Upper lobe of left lung (tissue), 6 donors: ENCODE measurements at regions not wholly inside any gene's neighbourhood (a gene's known extent, or its start where the extent isn't known, plus 50 kb on each side); places are given as distances from the start of the nearest gene placed in this dataset.
A peak's percentile ranks its signal among the peaks of the same experiment; 100 is the strongest.

Source experiments
- ATAC-seq, 2 donors: fragments of 200-7000 bp; cut with Tn5 transposase; one replicate each; pipeline ENCODE4 v1.9.1; 2022; ENCODE audit warnings: mild to moderate bottlenecking in 2 of 2, moderate library complexity in 2 of 2; ENCODE audit not compliant: low FRiP score in 2 of 2
- DNase-seq, 2 donors: peaks; one replicate each; pipeline ENCODE4 v3.0.0-alpha.2; 2019 to 2020
- H3K27ac ChIP-seq, 4 donors: fragments of 200-600 bp; sonication (generic); one replicate each; pipeline ENCODE4 v1.5.1; 2016 to 2019
- H3K27me3 ChIP-seq, 4 donors: fragments of 200-600 bp; sonication (generic); one replicate each; pipeline ENCODE4 v1.5.1; 2017 to 2019
- H3K36me3 ChIP-seq, 4 donors: fragments of 200-600 bp; sonication (generic); one replicate each; pipeline ENCODE4 v1.5.1; 2016 to 2019
- H3K4me1 ChIP-seq, 4 donors: fragments of 200-600 bp; sonication (generic); one replicate each; pipeline ENCODE4 v1.5.1; 2018 to 2019
- H3K4me3 ChIP-seq, 4 donors: fragments of 200-600 bp; sonication (generic); one replicate each; pipeline ENCODE4 v1.5.1; 2017 to 2019; ENCODE audit warnings: mild to moderate bottlenecking in 2 of 4, moderate library complexity in 1 of 4
- H3K9me3 ChIP-seq, 4 donors: fragments of 200-600 bp; sonication (generic); one replicate each; pipeline ENCODE4 v1.5.1; 2018 to 2019
- CTCF ChIP-seq, 6 experiments: fragments of 450-650 bp in 4 of 6; fragments of 200-600 bp in 2 of 6; sonication (generic) in 2 of 6; IDR thresholded peaks; one replicate each; pipeline ENCODE4 v1.5.1; 2016 to 2019; ENCODE audit warnings: antibody characterized with exemption in 6 of 6
- EP300 ChIP-seq, 4 donors: sonication (generic); formaldehyde crosslinking; IDR thresholded peaks; one replicate each; pipeline ENCODE4 v1.5.1; 2017; ENCODE audit warnings: antibody characterized with exemption in 4 of 4, control low read depth in 2 of 4
- POLR2A ChIP-seq, 4 donors: fragments of 450-650 bp; IDR thresholded peaks; one replicate each; pipeline ENCODE4 v1.5.1; 2016 to 2017; ENCODE audit warnings: antibody characterized with exemption in 4 of 4, mild to moderate bottlenecking in 2 of 4
- POLR2AphosphoS5 ChIP-seq, 2 donors: sonication (generic); formaldehyde crosslinking; IDR thresholded peaks; one replicate each; pipeline ENCODE4 v1.5.1; 2017; ENCODE audit warnings: antibody characterized with exemption in 2 of 2
- WGBS, 2 donors: methylation state at CpG; one replicate each; pipeline ENCODE4 v1.1.5; 2017 to 2018; 5-methylcytosine and 5-hydroxymethylcytosine counted together
- donor health status: DM: no; HTN: no; CAD: no; lungs with moderate emphysema.
- donor health status: DM: no; HTN: yes; CAD: no; lungs with severe emphysema.

- Histone ChIP-seq H3K27me3 (no peaks in the 10 kb centered on the region), H3K4me1 (peaks cover 0 to 4% (median 0%) of the 10 kb centered on the region in 4 donors), H3K4me3 (no peak overlapping the region), H3K36me3 (no peaks in the 10 kb centered on the region), H3K27ac (no peak overlapping the region), H3K9me3 (no peaks in the 10 kb centered on the region)
- DNase-seq (no peak), ATAC-seq (no peak)
- 74 to 85% methylated on average over 8 of the region's 8 CpGs for WGBS, 2 donors
- TF ChIP-seq EP300 (IDR thresholded peaks at IDR 0.05) (no peak), POLR2AphosphoS5 (IDR thresholded peaks at IDR 0.05) (no peak), CTCF (IDR thresholded peaks at IDR 0.05) (no peak), POLR2A (IDR thresholded peaks at IDR 0.05) (no peak)
Measured at GRCh38 chr2:239689410-239689809, 288.6 kb upstream of the HDAC4 start.

GRCh38 chr2:239688840-239689239 lies 288.0 kb upstream of the HDAC4 start:
- TF ChIP-seq POLR2A (IDR thresholded peaks at IDR 0.05) (no peak), POLR2AphosphoS5 (IDR thresholded peaks at IDR 0.05) (no peak), EP300 (IDR thresholded peaks at IDR 0.05) (no peak), CTCF (IDR thresholded peaks at IDR 0.05) (no peak)
- ATAC-seq, result no peak
- no peak overlapping the region for H3K27ac ChIP-seq
- H3K9me3 ChIP-seq, result no peaks in the 10 kb centered on the region
- H3K4me3 ChIP-seq, result no peak overlapping the region
- DNase-seq, result no peak
- WGBS, 2 donors, result 81 to 82% methylated on average over 6 to 9 of the region's 9 CpGs
- H3K36me3 ChIP-seq, result no peaks in the 10 kb centered on the region
- H3K4me1 ChIP-seq, result peaks cover 0 to 4% (median 0%) of the 10 kb centered on the region in 4 donors
- no peaks in the 10 kb centered on the region for H3K27me3 ChIP-seq

- Histone ChIP-seq H3K27ac (no peak overlapping the region), H3K9me3 (no peaks in the 10 kb centered on the region), H3K36me3 (no peaks in the 10 kb centered on the region), H3K4me1 (peaks cover 0 to 4% (median 0%) of the 10 kb centered on the region in 4 donors), H3K4me3 (no peak overlapping the region), H3K27me3 (no peaks in the 10 kb centered on the region)
- DNase-seq (peak in 1 of 2 donors; percentile 69), ATAC-seq (no peak)
- TF ChIP-seq POLR2AphosphoS5 (IDR thresholded peaks at IDR 0.05), result no peak
- TF ChIP-seq EP300 (IDR thresholded peaks at IDR 0.05), result no peak
- peak in 2 of 6 experiments; percentile 22 to 31 for TF ChIP-seq CTCF (IDR thresholded peaks at IDR 0.05)
- WGBS, 2 donors, result 51 to 75% methylated on average over 11 to 13 of the region's 14 CpGs
Measured at GRCh38 chr2:239688122-239688681, 287.4 kb upstream of the HDAC4 start.

- DNase-seq (no peak), ATAC-seq (no peak)
- WGBS, 2 donors, result 68 to 84% methylated on average over 5 of the region's 5 CpGs
- peaks cover 0 to 4% (median 0%) of the 10 kb centered on the region in 4 donors for H3K4me1 ChIP-seq
- H3K9me3 ChIP-seq, result peaks cover 0 to 2% (median 0%) of the 10 kb centered on the region in 4 donors
- no peak for TF ChIP-seq CTCF (IDR thresholded peaks at IDR 0.05)
- no peak for TF ChIP-seq EP300 (IDR thresholded peaks at IDR 0.05)
- TF ChIP-seq POLR2A (IDR thresholded peaks at IDR 0.05), result no peak
- no peak for TF ChIP-seq POLR2AphosphoS5 (IDR thresholded peaks at IDR 0.05)
- no peak overlapping the region for H3K27ac ChIP-seq
- no peaks in the 10 kb centered on the region for H3K27me3 ChIP-seq
- H3K36me3 ChIP-seq, result no peaks in the 10 kb centered on the region
- no peak overlapping the region for H3K4me3 ChIP-seq
Measured at GRCh38 chr2:239687441-239687840, 286.6 kb upstream of the HDAC4 start.

- H3K27me3 ChIP-seq, result no peaks in the 10 kb centered on the region
- DNase-seq, result no peak
- no peak overlapping the region for H3K4me3 ChIP-seq
- peaks cover 0 to 4% (median 0%) of the 10 kb centered on the region in 4 donors for H3K4me1 ChIP-seq
- peaks cover 0 to 4% (median 0%) of the 10 kb centered on the region in 4 donors for H3K9me3 ChIP-seq
- H3K27ac ChIP-seq, result no peak overlapping the region
- TF ChIP-seq POLR2A (IDR thresholded peaks at IDR 0.05), result no peak
- TF ChIP-seq POLR2AphosphoS5 (IDR thresholded peaks at IDR 0.05), result no peak
- TF ChIP-seq EP300 (IDR thresholded peaks at IDR 0.05), result no peak
- H3K36me3 ChIP-seq, result no peaks in the 10 kb centered on the region
- WGBS, 2 donors, result 50 to 63% methylated on average over 3 of the region's 3 CpGs
- no peak for ATAC-seq
Measured at GRCh38 chr2:239685965-239686364, 285.1 kb upstream of the HDAC4 start.
